Endothelial cell of umbilical vein (primary cell): ENCODE measurements at regions not wholly inside any gene's neighbourhood (a gene's known extent, or its start where the extent isn't known, plus 50 kb on each side); places are given as distances from the start of the nearest gene placed in this dataset.

Source experiments
- BruUV-seq: library from RNA; stranded (reverse); fragments of 400-500 nt; replicated peaks from 2 replicates; lab custom pipeline; 2021; lab: Mats Ljungman, UMichigan
- CTCF ChIA-PET: fragments of 300-600, 350-600 bp; sonication (Branson Sonifier 250); formaldehyde crosslinking; loops from one replicate; lab custom pipeline; 2021; ENCODE audit warnings: antibody characterized with exemption, inconsistent platforms; lab: Charles Lee
- POLR2A ChIA-PET: fragments of 300-600, 350-600 bp; sonication (Branson Sonifier 250); formaldehyde crosslinking; loops from one replicate; lab custom pipeline; 2021; ENCODE audit warnings: antibody characterized with exemption, inconsistent platforms; lab: Charles Lee
- DNase-seq: peaks from one replicate; pipeline ENCODE4 v3.0.0-alpha.2; 2011; ENCODE audit warnings: low read depth, low spot score
- FAIRE-seq: peaks from 2 replicates; lab custom pipeline; 2011; peaks lifted over from hg19 to GRCh38; lab: Jason Lieb, UNC
- H2AFZ ChIP-seq: 2 replicates; pipeline ENCODE4 v1.6.0; 2012; ENCODE audit warnings: low read depth, low read length, control low read depth, inconsistent platforms
- H3K27ac ChIP-seq: 2 replicates; pipeline ENCODE4 v1.5.1; 2011; ENCODE audit warnings: low read depth, mild to moderate bottlenecking, control low read depth, low read length, moderate library complexity; ENCODE audit not compliant: insufficient read depth
- H3K27me3 ChIP-seq, 2 experiments: 2 replicates each; pipeline versions ENCODE4 v1.6.0 to v1.6.1; 2011; ENCODE audit warnings: low read length in 2 of 2, mixed read lengths in 1 of 2; ENCODE audit not compliant: control insufficient read depth in 2 of 2, insufficient read depth in 2 of 2
- H3K36me3 ChIP-seq, 2 experiments: 2 replicates in 1 of 2; 3 replicates in 1 of 2; pipeline ENCODE4 v1.5.1; 2011; ENCODE audit warnings: low read length in 2 of 2, mild to moderate bottlenecking in 1 of 2, moderate library complexity in 1 of 2; ENCODE audit not compliant: control insufficient read depth in 2 of 2, insufficient read depth in 2 of 2; ENCODE audit errors: extremely low read depth in 1 of 2
- H3K4me1 ChIP-seq: 3 replicates; pipeline ENCODE4 v1.5.1; 2011; ENCODE audit warnings: mild to moderate bottlenecking, low read length; ENCODE audit not compliant: control insufficient read depth, insufficient read depth; ENCODE audit errors: extremely low read depth
- H3K4me2 ChIP-seq: 2 replicates; pipeline ENCODE4 v1.6.1; 2011; ENCODE audit warnings: low read length, control low read depth, mixed read lengths; ENCODE audit not compliant: insufficient read depth
- H3K4me3 ChIP-seq, 3 experiments: fragments of 200-600 bp in 1 of 3; sonication (generic), shearing (Covaris generic) in 1 of 3; replicated peaks in 1 of 3; 2 replicates each; pipeline ENCODE4 v1.5.1; 2011 to 2016; ENCODE audit warnings: control low read depth in 3 of 3, low read length in 3 of 3, mild to moderate bottlenecking in 2 of 3, inconsistent platforms in 1 of 3, low read depth in 1 of 3, moderate library complexity in 1 of 3; ENCODE audit not compliant: insufficient read depth in 1 of 3
- H3K79me2 ChIP-seq: 2 replicates; pipeline ENCODE4 v1.6.0; 2012; ENCODE audit warnings: low read length, inconsistent platforms; ENCODE audit not compliant: control insufficient read depth, insufficient read depth
- H3K9ac ChIP-seq: replicated peaks from 2 replicates; pipeline ENCODE3; 2011; ENCODE audit warnings: low read length, control low read depth; ENCODE audit not compliant: insufficient read depth; ENCODE audit errors: extremely low read depth
- H3K9me1 ChIP-seq: replicated peaks from 3 replicates; pipeline ENCODE4 v1.6.0; 2011; ENCODE audit warnings: mild to moderate bottlenecking, low read length; ENCODE audit not compliant: control insufficient read depth, insufficient read depth; ENCODE audit errors: extremely low read depth
- H3K9me3 ChIP-seq: replicated peaks from 2 replicates; pipeline ENCODE4 v1.5.1; 2012; ENCODE audit warnings: low read length, inconsistent platforms; ENCODE audit not compliant: control insufficient read depth, insufficient read depth
- H4K20me1 ChIP-seq: replicated peaks from 2 replicates; pipeline ENCODE3; 2011; ENCODE audit warnings: mild to moderate bottlenecking, low read length; ENCODE audit not compliant: control insufficient read depth, insufficient read depth; ENCODE audit errors: extremely low read depth
- EZH2 ChIP-seq: IDR thresholded peaks from 2 replicates; pipeline ENCODE4 v1.6.1; 2012; ENCODE audit warnings: borderline replicate concordance, low read depth, mild to moderate bottlenecking, moderate library complexity, low read length, inconsistent platforms; ENCODE audit not compliant: severe bottlenecking
- FOS ChIP-seq: IDR thresholded peaks from 2 replicates; pipeline ENCODE4 v1.6.1; 2011; ENCODE audit warnings: mild to moderate bottlenecking, low read length, moderate library complexity, borderline replicate concordance; ENCODE audit not compliant: insufficient read depth
- GATA2 ChIP-seq: IDR thresholded peaks from 2 replicates; pipeline ENCODE4 v1.7.0; 2011; ENCODE audit warnings: low read depth, mild to moderate bottlenecking, moderate library complexity, mixed read lengths, low read length; ENCODE audit not compliant: insufficient read length, insufficient read depth
- JUN ChIP-seq: IDR thresholded peaks from 2 replicates; pipeline ENCODE4 v1.6.1; 2011; ENCODE audit warnings: borderline replicate concordance, low read depth; ENCODE audit not compliant: insufficient read length, insufficient read depth
- MYC ChIP-seq: IDR thresholded peaks from one replicate; pipeline ENCODE4 v1.6.1; 2011; ENCODE audit warnings: mild to moderate bottlenecking, low read depth, low read length
- POLR2A ChIP-seq: IDR thresholded peaks from 2 replicates; pipeline ENCODE4 v1.6.1; 2012; ENCODE audit warnings: low read depth, mild to moderate bottlenecking, control low read depth, low read length
- POLR2AphosphoS5 ChIP-seq: IDR thresholded peaks from 2 replicates; pipeline ENCODE4 v1.6.1; 2012; ENCODE audit warnings: low read depth, mild to moderate bottlenecking, control low read depth, low read length, moderate library complexity; ENCODE audit not compliant: insufficient read depth
- dilution Hi-C: fragments of 300-500 bp; cut with MboI; formaldehyde crosslinking; loops from one replicate; pipeline ENCODE4 v1.15.0; 2019; ENCODE audit warnings: low sequenced_read_pairs; ENCODE audit not compliant: extremely low pct_ligation_motif_present
- intact Hi-C: fragments of 100-400 bp; cut with micrococcal nuclease; formaldehyde crosslinking; loops from one replicate; pipeline ENCODE4 v1.10.0; 2022
- TF ChIP-seq, protein P1 (sequence below): IDR thresholded peaks from 2 replicates; pipeline ENCODE4 v1.6.1; 2011; ENCODE audit not compliant: insufficient read depth, insufficient read length
- TF ChIP-seq, protein P2 (sequence below), 2 donors: IDR thresholded peaks; 1 replicate in 1 of 2; 2 replicates in 1 of 2; pipeline ENCODE4 v1.5.1; 2011; ENCODE audit warnings: low read length in 2 of 2, mild to moderate bottlenecking in 2 of 2, moderate library complexity in 2 of 2, control low read depth in 1 of 2, inconsistent platforms in 1 of 2, low read depth in 1 of 2; ENCODE audit not compliant: insufficient read depth in 1 of 2; ENCODE audit errors: extremely low read depth in 1 of 2

DNA sequence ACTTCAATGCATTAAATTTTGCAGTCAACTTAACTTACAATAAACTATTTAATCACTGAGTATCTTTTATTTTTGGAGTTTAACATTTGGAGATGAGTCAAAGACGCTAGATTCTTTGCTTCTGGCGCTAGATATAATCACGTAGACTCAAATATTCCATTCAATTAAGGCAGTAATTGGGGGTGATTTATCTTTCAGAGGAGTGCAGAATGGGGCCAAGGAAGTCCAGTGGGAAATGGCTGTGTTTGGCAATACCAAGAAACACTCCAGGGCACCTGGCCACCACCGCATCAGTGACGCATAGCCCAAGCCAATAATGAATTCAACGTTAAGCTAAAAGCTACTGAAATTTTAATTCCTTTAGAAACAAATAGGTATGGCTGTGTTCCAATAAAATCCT lies 81.2 kb downstream of the PHAX start:
- POLR2A ChIA-PET = no interaction called here
- FAIRE-seq (no peak), DNase-seq (no peak)
- H3K4me1 ChIP-seq = no peaks in the 10 kb centered on the region
- H3K9ac ChIP-seq = no peak overlapping the region
- no peaks in the 10 kb centered on the region for H4K20me1 ChIP-seq
- no peak overlapping the region for H3K4me3 ChIP-seq
- no TSS peak for BruUV-seq
- H3K27ac ChIP-seq = no peak overlapping the region
- H3K9me3 ChIP-seq = no peaks in the 10 kb centered on the region
- CTCF ChIA-PET = interaction anchor here (1.1 to 2.8 kb wide), 2 partner anchors 96 to 120 kb away, joined by 3 to 9 read pairs; no protein-coding TSS in a partner anchor
- intact Hi-C loops (no loop called here), dilution Hi-C loops (no loop called here)
- H3K36me3 ChIP-seq = no peaks in the 10 kb centered on the region
- no peak overlapping the region for H2AFZ ChIP-seq
- TF ChIP-seq MYC (no peak), POLR2AphosphoS5 (no peak), FOS (no peak)
- H3K27me3 ChIP-seq = peaks cover 3 to 11% of the 10 kb centered on the region in 2 experiments
- H3K9me1 ChIP-seq = no peaks in the 10 kb centered on the region
- no peaks in the 10 kb centered on the region for H3K79me2 ChIP-seq
- H3K4me2 ChIP-seq = no peak overlapping the region

DNA sequence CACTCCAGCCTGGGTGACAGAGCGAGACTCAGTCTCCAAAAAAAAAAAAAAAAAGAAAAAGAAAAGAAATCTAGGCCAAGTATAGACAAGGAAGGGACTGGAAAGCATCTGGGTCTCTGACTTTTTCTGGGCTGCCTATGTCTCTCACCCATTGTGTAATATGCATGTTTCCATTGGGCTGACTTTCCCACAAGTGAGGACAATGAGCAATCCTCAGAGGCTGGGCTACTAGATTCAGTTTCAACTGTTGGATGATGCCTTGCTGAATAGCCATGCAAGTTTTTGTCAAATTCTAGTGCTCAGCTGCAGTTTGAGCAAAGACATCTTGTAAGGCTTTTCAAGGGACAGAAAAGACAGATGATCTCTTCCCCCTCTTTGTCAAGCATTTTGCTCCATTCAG lies 82.1 kb downstream of the PHAX start:
- CTCF ChIA-PET = interaction anchor here (2.8 kb wide), 1 partner anchor 119 kb away, joined by 9 read pairs; no protein-coding TSS in a partner anchor
- no TSS peak for BruUV-seq

More for the DNA sequence above, 82.1 kb downstream of the PHAX start:
- H4K20me1 ChIP-seq = no peaks in the 10 kb centered on the region
- no peak overlapping the region for H3K9ac ChIP-seq
- no peaks in the 10 kb centered on the region for H3K36me3 ChIP-seq
- DNase-seq (no peak), FAIRE-seq (no peak)
- no peaks in the 10 kb centered on the region for H3K9me3 ChIP-seq
- no peak overlapping the region for H2AFZ ChIP-seq
- no peak overlapping the region for H3K4me2 ChIP-seq
- TF ChIP-seq, protein P1, sequence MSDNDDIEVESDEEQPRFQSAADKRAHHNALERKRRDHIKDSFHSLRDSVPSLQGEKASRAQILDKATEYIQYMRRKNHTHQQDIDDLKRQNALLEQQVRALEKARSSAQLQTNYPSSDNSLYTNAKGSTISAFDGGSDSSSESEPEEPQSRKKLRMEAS = no peak
- TF ChIP-seq, protein P2, sequence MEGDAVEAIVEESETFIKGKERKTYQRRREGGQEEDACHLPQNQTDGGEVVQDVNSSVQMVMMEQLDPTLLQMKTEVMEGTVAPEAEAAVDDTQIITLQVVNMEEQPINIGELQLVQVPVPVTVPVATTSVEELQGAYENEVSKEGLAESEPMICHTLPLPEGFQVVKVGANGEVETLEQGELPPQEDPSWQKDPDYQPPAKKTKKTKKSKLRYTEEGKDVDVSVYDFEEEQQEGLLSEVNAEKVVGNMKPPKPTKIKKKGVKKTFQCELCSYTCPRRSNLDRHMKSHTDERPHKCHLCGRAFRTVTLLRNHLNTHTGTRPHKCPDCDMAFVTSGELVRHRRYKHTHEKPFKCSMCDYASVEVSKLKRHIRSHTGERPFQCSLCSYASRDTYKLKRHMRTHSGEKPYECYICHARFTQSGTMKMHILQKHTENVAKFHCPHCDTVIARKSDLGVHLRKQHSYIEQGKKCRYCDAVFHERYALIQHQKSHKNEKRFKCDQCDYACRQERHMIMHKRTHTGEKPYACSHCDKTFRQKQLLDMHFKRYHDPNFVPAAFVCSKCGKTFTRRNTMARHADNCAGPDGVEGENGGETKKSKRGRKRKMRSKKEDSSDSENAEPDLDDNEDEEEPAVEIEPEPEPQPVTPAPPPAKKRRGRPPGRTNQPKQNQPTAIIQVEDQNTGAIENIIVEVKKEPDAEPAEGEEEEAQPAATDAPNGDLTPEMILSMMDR (IDR thresholded peaks at IDR 0.05; ENCODE audit: extremely low read depth in 1 of 2, insufficient read depth in 1 of 2, low read depth in 1 of 2, low read length in 2 of 2) = no peak
- TF ChIP-seq FOS (no peak), MYC (no peak), POLR2AphosphoS5 (no peak), GATA2 (no peak), JUN (no peak), EZH2 (no peak), POLR2A (no peak)
- intact Hi-C loops = no loop called here
- POLR2A ChIA-PET = no interaction called here
- no peaks in the 10 kb centered on the region for H3K79me2 ChIP-seq
- dilution Hi-C loops = no loop called here
- H3K27me3 ChIP-seq = peaks cover 3 to 11% of the 10 kb centered on the region in 2 experiments
- no peaks in the 10 kb centered on the region for H3K4me1 ChIP-seq
- H3K27ac ChIP-seq = no peak overlapping the region
- H3K4me3 ChIP-seq = no peak overlapping the region
- no peaks in the 10 kb centered on the region for H3K9me1 ChIP-seq
